22Rv1 (cell line): ENCODE measurements at regions not wholly inside any gene's neighbourhood (a gene's known extent, or its start where the extent isn't known, plus 50 kb on each side); places are given as distances from the start of the nearest gene placed in this dataset.

ENCODE experiments used
- CTCF ChIP-seq: fragments of 450-650 bp; IDR thresholded peaks from 2 replicates; pipeline ENCODE4 v1.5.1; 2017; ENCODE audit warnings: mild to moderate bottlenecking
- ZFX ChIP-seq: fragments of 450-650 bp; IDR thresholded peaks from 2 replicates; pipeline ENCODE4 v1.6.1; 2017; ENCODE audit warnings: antibody characterized with exemption, borderline replicate concordance

- TF ChIP-seq CTCF (no peak), ZFX (no peak)
Measured at GRCh38 chr10:118944959-118945633, 84.4 kb upstream of the NANOS1 start.
